ENCODE measurements at regions not wholly inside any gene's neighbourhood (a gene's known extent, or its start where the extent isn't known, plus 50 kb on each side); places are given as distances from the start of the nearest gene placed in this dataset.

GRCh38 chr10:42941295-42941644 lies 135.6 kb upstream of the RET start:
- Histone ChIP-seq H3K9me3 (no peaks in the 10 kb centered on the region), H3K4me1 (no peaks in the 10 kb centered on the region), H3K27ac (no peak overlapping the region), H3K27me3 (ENCODE audit: insufficient read depth in 3 of 3, low read length in 2 of 3) (peaks cover 0 to 5% (median 0%) of the 10 kb centered on the region in 3 donors), H3K36me3 (ENCODE audit: insufficient read depth in 1 of 2, low read depth in 1 of 2) (no peaks in the 10 kb centered on the region), H3K4me3 (no peak overlapping the region)
- DNase-seq: no peak
- TF ChIP-seq CTCF (IDR thresholded peaks at IDR 0.05): no peak
- intact Hi-C loops (cut with DNase I): no loop called here
- 82 to 86% (median 84%) methylated on average over 14 of the region's 14 CpGs for WGBS, 3 donors
- ATAC-seq: no peak

GRCh38 chr10:42941790-42942189 lies 135.1 kb upstream of the RET start:
- Histone ChIP-seq H3K27me3 (ENCODE audit: insufficient read depth in 3 of 3, low read length in 2 of 3) (peaks cover 0 to 5% (median 0%) of the 10 kb centered on the region in 3 donors), H3K9me3 (no peaks in the 10 kb centered on the region), H3K4me1 (no peaks in the 10 kb centered on the region), H3K27ac (no peak overlapping the region), H3K36me3 (ENCODE audit: insufficient read depth in 1 of 2, low read depth in 1 of 2) (no peaks in the 10 kb centered on the region), H3K4me3 (no peak overlapping the region)
- DNase-seq: no peak
- no peak for TF ChIP-seq CTCF (IDR thresholded peaks at IDR 0.05)
- WGBS, 3 donors: 75 to 88% (median 77%) methylated on average over 5 of the region's 5 CpGs
- intact Hi-C loops (cut with DNase I): no loop called here
- no peak for ATAC-seq

- Histone ChIP-seq H3K4me3 (no peak overlapping the region), H3K27me3 (ENCODE audit: insufficient read depth in 3 of 3, low read length in 2 of 3) (peaks cover 0 to 5% (median 0%) of the 10 kb centered on the region in 3 donors), H3K36me3 (ENCODE audit: insufficient read depth in 1 of 2, low read depth in 1 of 2) (no peaks in the 10 kb centered on the region), H3K4me1 (no peaks in the 10 kb centered on the region), H3K9me3 (no peaks in the 10 kb centered on the region), H3K27ac (no peak overlapping the region)
- WGBS, 3 donors: 89 to 91% (median 89%) methylated on average over 7 of the region's 7 CpGs
- ATAC-seq (no peak), DNase-seq (no peak)
- TF ChIP-seq CTCF (IDR thresholded peaks at IDR 0.05): no peak
- intact Hi-C loops (cut with DNase I): no loop called here
Measured at GRCh38 chr10:42942279-42942950, 134.5 kb upstream of the RET start.

GRCh38 chr10:42943025-42943818 lies 133.6 kb upstream of the RET start:
- Histone ChIP-seq H3K9me3 (no peaks in the 10 kb centered on the region), H3K36me3 (ENCODE audit: insufficient read depth in 1 of 2, low read depth in 1 of 2) (no peaks in the 10 kb centered on the region), H3K4me3 (no peak overlapping the region), H3K4me1 (no peaks in the 10 kb centered on the region), H3K27me3 (ENCODE audit: insufficient read depth in 3 of 3, low read length in 2 of 3) (peaks cover 0 to 5% (median 0%) of the 10 kb centered on the region in 3 donors), H3K27ac (no peak overlapping the region)
- TF ChIP-seq CTCF (IDR thresholded peaks at IDR 0.05): no peak
- ATAC-seq (no peak), DNase-seq (no peak)
- WGBS, 3 donors: 90 to 94% (median 91%) methylated on average over 9 of the region's 9 CpGs
- intact Hi-C loops (cut with DNase I): no loop called here

Data from psoas muscle (tissue), 7 donors.